DND-41 (cell line): ENCODE measurements at regions not wholly inside any gene's neighbourhood (a gene's known extent, or its start where the extent isn't known, plus 50 kb on each side); places are given as distances from the start of the nearest gene placed in this dataset.

Experiments used
- ATAC-seq: fragments of 200-7000 bp; cut with Tn5 transposase; 3 replicates; pipeline ENCODE4 v1.9.1; 2021; ENCODE audit warnings: low read depth; ENCODE audit not compliant: insufficient read depth
- DNase-seq: peaks from one replicate; pipeline ENCODE4 v3.0.0-alpha.2; 2020
- H2AFZ ChIP-seq: 2 replicates; pipeline ENCODE4 v1.6.0; 2012; ENCODE audit warnings: low read depth, low read length
- H3K27ac ChIP-seq: 2 replicates; pipeline ENCODE4 v1.5.1; 2012; ENCODE audit warnings: low read length, inconsistent platforms
- H3K27me3 ChIP-seq: fragments of 200-600 bp; sonication (generic); 2 replicates; pipeline ENCODE4 v1.6.0; 2012; ENCODE audit warnings: low read length, mild to moderate bottlenecking, inconsistent platforms; ENCODE audit not compliant: insufficient read depth, poor library complexity
- H3K36me3 ChIP-seq: 2 replicates; pipeline ENCODE4 v1.5.1; 2012; ENCODE audit warnings: low read length, inconsistent platforms; ENCODE audit not compliant: insufficient read depth
- H3K4me1 ChIP-seq: 2 replicates; pipeline ENCODE4 v1.5.1; 2012; ENCODE audit warnings: mild to moderate bottlenecking, low read length; ENCODE audit not compliant: insufficient read depth
- H3K4me2 ChIP-seq: 2 replicates; pipeline ENCODE4 v1.6.0; 2012; ENCODE audit warnings: mild to moderate bottlenecking, moderate library complexity, low read length, inconsistent platforms; ENCODE audit not compliant: insufficient read depth
- H3K4me3 ChIP-seq, 2 experiments: fragments of 200-600 bp in 1 of 2; shearing (Covaris generic) in 1 of 2; 2 replicates each; pipeline ENCODE4 v1.5.1; 2012 to 2016; ENCODE audit warnings: inconsistent platforms in 2 of 2, low read length in 2 of 2, mild to moderate bottlenecking in 2 of 2, low read depth in 1 of 2, moderate library complexity in 1 of 2
- H3K79me2 ChIP-seq: 2 replicates; pipeline ENCODE4 v1.6.0; 2012; ENCODE audit warnings: low read length, inconsistent platforms; ENCODE audit not compliant: insufficient read depth
- H3K9ac ChIP-seq: 2 replicates; pipeline ENCODE4 v1.6.0; 2012; ENCODE audit warnings: low read depth, mild to moderate bottlenecking, inconsistent platforms, low read length, moderate library complexity
- H3K9me3 ChIP-seq: 2 replicates; pipeline ENCODE4 v1.5.1; 2012; ENCODE audit warnings: low read length, moderate library complexity, mild to moderate bottlenecking, inconsistent platforms; ENCODE audit not compliant: insufficient read depth, severe bottlenecking
- H4K20me1 ChIP-seq: 2 replicates; pipeline ENCODE4 v1.6.0; 2012; ENCODE audit warnings: low read length; ENCODE audit not compliant: insufficient read depth
- CTCF ChIP-seq: IDR thresholded peaks from 2 replicates; pipeline ENCODE4 v1.5.1; 2012; ENCODE audit warnings: borderline replicate concordance, low read length, moderate library complexity, mild to moderate bottlenecking; ENCODE audit not compliant: poor library complexity, severe bottlenecking; ENCODE audit errors: extremely low read depth
- EZH2 ChIP-seq: IDR thresholded peaks from 3 replicates; pipeline ENCODE4 v1.6.1; 2012; ENCODE audit warnings: borderline replicate concordance, low read depth, mild to moderate bottlenecking, moderate library complexity, low read length, inconsistent platforms; ENCODE audit not compliant: severe bottlenecking

GRCh38 chr2:156765043-156765442 is 328.9 kb downstream of the GPD2 start:
- H2AFZ ChIP-seq = no peak overlapping the region
- no peaks in the 10 kb centered on the region for H3K27me3 ChIP-seq
- no peak for TF ChIP-seq EZH2
- no peak for TF ChIP-seq CTCF
- peak overlapping the region; percentile 69 for H3K27ac ChIP-seq
- H3K4me3 ChIP-seq = no peak overlapping the region; a peak in 1 of 4 replicates
- no peaks in the 10 kb centered on the region for H4K20me1 ChIP-seq
- peaks cover 36% of the 10 kb centered on the region for H3K4me1 ChIP-seq
- ATAC-seq = peak; percentile 93
- no peaks in the 10 kb centered on the region for H3K36me3 ChIP-seq
- H3K9ac ChIP-seq = peak overlapping the region; percentile 3; the same call in 1 of the 2 replicates
- peaks cover 7% of the 10 kb centered on the region for H3K9me3 ChIP-seq
- H3K4me2 ChIP-seq = peak overlapping the region; percentile 45
- no peaks in the 10 kb centered on the region for H3K79me2 ChIP-seq
- peak; percentile 57 for DNase-seq

DNA sequence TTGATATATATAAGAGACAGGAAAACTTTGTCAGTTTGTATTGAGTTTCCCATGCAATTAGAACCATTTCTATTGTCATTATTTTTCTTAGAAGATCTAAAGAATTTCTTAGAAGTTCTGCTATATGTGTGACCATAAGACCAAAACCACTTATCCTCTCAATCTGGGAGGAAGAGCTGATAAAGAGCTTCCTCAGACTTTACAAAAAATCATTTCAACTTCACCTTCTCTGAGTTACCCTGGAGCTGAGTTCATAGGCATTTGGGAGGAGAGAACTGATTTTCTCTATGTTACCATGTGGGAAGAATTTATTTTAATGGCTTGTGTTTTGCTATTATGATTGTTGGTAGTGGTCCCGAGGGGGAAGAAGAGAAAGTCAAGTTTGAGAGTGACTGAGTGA is 329.3 kb downstream of the GPD2 start:
- no peak for TF ChIP-seq EZH2
- no peak for TF ChIP-seq CTCF
- peak; percentile 62 for ATAC-seq

GRCh38 chr2:156769802-156770201 is 333.6 kb downstream of the GPD2 start:
- H3K4me2 ChIP-seq = no peak overlapping the region
- peaks cover 10% of the 10 kb centered on the region for H3K9me3 ChIP-seq
- H3K36me3 ChIP-seq = no peaks in the 10 kb centered on the region
- DNase-seq (no peak), ATAC-seq (no peak)
- H3K27me3 ChIP-seq = no peaks in the 10 kb centered on the region
- no peaks in the 10 kb centered on the region for H3K79me2 ChIP-seq
- no peaks in the 10 kb centered on the region for H4K20me1 ChIP-seq
- no peak overlapping the region for H2AFZ ChIP-seq
- TF ChIP-seq EZH2 (no peak), CTCF (no peak)
- H3K4me1 ChIP-seq = peaks cover 19% of the 10 kb centered on the region
- H3K27ac ChIP-seq = no peak overlapping the region
- H3K9ac ChIP-seq = no peak overlapping the region
- H3K4me3 ChIP-seq = no peak overlapping the region

More for the DNA sequence above, 329.3 kb downstream of the GPD2 start:
- no peak for DNase-seq
- Histone ChIP-seq H3K79me2 (no peaks in the 10 kb centered on the region), H3K27ac (peak overlapping the region; percentile 69), H3K4me3 (0 out of 4 replicates have a peak overlapping the region, but pooled peaks of 1 of the 2 experiments have one; percentile 10), H3K4me1 (peaks cover 32% of the 10 kb centered on the region), H2AFZ (no peak overlapping the region), H3K9ac (peak overlapping the region; percentile 3; the same call in 1 of the 2 replicates), H3K9me3 (peaks cover 10% of the 10 kb centered on the region), H3K4me2 (peak overlapping the region; percentile 45), H4K20me1 (no peaks in the 10 kb centered on the region), H3K27me3 (no peaks in the 10 kb centered on the region), H3K36me3 (no peaks in the 10 kb centered on the region)

DNA sequence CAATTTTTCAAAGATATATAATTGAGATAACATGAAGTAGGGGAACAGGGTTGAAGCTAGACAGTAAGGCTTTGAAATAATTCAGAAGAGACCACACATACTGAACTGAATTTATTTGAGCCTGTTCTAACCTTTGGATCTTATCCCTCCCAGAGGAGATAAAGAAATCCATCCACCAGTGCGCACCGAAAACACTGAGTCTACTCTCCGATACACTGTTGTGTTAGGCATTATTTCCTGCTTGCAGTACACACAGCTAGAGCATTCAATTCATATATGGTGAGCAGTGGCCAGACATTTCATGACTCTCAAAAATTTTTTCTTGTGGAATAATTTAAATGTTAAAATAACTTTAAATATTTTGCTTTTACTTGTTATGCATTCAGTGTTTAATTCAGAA is 342.7 kb downstream of the GPD2 start:
- H3K79me2 ChIP-seq = no peaks in the 10 kb centered on the region
- H4K20me1 ChIP-seq = no peaks in the 10 kb centered on the region
- DNase-seq (no peak), ATAC-seq (no peak)
- no peaks in the 10 kb centered on the region for H3K4me1 ChIP-seq
- no peaks in the 10 kb centered on the region for H3K27me3 ChIP-seq
- no peaks in the 10 kb centered on the region for H3K36me3 ChIP-seq
- H3K9ac ChIP-seq = no peak overlapping the region
- H3K4me2 ChIP-seq = no peak overlapping the region
- H2AFZ ChIP-seq = no peak overlapping the region
- TF ChIP-seq EZH2 (no peak), CTCF (no peak)
- H3K9me3 ChIP-seq = no peaks in the 10 kb centered on the region
- H3K4me3 ChIP-seq = no peak overlapping the region
- no peak overlapping the region for H3K27ac ChIP-seq
